ENCODE measurements at regions not wholly inside any gene's neighbourhood (a gene's known extent, or its start where the extent isn't known, plus 50 kb on each side); places are given as distances from the start of the nearest gene placed in this dataset.

DNA sequence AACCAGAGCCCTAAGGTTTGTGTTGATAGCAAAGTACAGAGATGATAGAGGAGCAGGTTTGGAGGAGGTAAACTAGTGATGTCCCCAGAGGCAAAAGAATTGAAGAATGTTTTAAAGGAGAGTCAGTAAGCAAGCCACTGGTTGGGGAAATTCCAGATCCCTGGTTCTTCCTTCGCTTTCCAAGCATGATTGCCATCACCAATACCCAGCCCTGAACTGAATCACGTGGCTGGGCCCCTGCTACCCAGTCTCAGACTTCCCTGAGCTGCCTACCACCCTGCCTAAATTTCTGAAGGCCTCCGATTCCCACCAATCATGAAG lies 95.3 kb upstream of the FOXN2 start (continued):
- TF ChIP-seq, protein P1, sequence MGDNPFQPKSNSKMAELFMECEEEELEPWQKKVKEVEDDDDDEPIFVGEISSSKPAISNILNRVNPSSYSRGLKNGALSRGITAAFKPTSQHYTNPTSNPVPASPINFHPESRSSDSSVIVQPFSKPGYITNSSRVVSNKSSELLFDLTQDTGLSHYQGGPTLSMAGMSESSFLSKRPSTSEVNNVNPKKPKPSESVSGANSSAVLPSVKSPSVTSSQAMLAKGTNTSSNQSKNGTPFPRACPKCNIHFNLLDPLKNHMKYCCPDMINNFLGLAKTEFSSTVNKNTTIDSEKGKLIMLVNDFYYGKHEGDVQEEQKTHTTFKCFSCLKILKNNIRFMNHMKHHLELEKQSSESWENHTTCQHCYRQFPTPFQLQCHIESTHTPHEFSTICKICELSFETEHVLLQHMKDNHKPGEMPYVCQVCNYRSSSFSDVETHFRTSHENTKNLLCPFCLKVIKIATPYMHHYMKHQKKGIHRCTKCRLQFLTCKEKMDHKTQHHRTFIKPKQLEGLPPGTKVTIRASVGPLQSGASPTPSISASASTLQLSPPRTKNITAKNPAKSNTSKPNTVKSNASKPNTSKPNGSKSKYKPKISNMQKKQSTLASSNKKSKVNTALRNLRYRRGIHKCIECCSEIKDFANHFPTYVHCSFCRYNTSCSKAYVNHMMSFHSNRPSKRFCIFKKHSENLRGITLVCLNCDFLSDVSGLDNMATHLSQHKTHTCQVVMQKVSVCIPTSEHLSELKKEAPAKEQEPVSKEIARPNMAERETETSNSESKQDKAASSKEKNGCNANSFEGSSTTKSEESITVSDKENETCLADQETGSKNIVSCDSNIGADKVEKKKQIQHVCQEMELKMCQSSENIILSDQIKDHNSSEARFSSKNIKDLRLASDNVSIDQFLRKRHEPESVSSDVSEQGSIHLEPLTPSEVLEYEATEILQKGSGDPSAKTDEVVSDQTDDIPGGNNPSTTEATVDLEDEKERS (CRISPR knock-in tag; IDR thresholded peaks at IDR 0.05) = no peak
- TF ChIP-seq, protein P2, sequence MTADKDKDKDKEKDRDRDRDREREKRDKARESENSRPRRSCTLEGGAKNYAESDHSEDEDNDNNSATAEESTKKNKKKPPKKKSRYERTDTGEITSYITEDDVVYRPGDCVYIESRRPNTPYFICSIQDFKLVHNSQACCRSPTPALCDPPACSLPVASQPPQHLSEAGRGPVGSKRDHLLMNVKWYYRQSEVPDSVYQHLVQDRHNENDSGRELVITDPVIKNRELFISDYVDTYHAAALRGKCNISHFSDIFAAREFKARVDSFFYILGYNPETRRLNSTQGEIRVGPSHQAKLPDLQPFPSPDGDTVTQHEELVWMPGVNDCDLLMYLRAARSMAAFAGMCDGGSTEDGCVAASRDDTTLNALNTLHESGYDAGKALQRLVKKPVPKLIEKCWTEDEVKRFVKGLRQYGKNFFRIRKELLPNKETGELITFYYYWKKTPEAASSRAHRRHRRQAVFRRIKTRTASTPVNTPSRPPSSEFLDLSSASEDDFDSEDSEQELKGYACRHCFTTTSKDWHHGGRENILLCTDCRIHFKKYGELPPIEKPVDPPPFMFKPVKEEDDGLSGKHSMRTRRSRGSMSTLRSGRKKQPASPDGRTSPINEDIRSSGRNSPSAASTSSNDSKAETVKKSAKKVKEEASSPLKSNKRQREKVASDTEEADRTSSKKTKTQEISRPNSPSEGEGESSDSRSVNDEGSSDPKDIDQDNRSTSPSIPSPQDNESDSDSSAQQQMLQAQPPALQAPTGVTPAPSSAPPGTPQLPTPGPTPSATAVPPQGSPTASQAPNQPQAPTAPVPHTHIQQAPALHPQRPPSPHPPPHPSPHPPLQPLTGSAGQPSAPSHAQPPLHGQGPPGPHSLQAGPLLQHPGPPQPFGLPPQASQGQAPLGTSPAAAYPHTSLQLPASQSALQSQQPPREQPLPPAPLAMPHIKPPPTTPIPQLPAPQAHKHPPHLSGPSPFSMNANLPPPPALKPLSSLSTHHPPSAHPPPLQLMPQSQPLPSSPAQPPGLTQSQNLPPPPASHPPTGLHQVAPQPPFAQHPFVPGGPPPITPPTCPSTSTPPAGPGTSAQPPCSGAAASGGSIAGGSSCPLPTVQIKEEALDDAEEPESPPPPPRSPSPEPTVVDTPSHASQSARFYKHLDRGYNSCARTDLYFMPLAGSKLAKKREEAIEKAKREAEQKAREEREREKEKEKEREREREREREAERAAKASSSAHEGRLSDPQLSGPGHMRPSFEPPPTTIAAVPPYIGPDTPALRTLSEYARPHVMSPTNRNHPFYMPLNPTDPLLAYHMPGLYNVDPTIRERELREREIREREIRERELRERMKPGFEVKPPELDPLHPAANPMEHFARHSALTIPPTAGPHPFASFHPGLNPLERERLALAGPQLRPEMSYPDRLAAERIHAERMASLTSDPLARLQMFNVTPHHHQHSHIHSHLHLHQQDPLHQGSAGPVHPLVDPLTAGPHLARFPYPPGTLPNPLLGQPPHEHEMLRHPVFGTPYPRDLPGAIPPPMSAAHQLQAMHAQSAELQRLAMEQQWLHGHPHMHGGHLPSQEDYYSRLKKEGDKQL (CRISPR knock-in tag; IDR thresholded peaks at IDR 0.05; ENCODE audit: low read depth) = no peak
- TF ChIP-seq, protein P3, sequence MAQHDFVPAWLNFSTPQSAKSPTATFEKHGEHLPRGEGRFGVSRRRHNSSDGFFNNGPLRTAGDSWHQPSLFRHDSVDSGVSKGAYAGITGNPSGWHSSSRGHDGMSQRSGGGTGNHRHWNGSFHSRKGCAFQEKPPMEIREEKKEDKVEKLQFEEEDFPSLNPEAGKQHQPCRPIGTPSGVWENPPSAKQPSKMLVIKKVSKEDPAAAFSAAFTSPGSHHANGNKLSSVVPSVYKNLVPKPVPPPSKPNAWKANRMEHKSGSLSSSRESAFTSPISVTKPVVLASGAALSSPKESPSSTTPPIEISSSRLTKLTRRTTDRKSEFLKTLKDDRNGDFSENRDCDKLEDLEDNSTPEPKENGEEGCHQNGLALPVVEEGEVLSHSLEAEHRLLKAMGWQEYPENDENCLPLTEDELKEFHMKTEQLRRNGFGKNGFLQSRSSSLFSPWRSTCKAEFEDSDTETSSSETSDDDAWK (CRISPR knock-in tag; IDR thresholded peaks at IDR 0.05) = no peak
- TF ChIP-seq MTF1 (CRISPR knock-in tag; IDR thresholded peaks at IDR 0.05) = no peak
- TF ChIP-seq POLR2A (IDR thresholded peaks at IDR 0.05; ENCODE audit: insufficient read depth in 1 of 2, low read depth in 2 of 2, low read length in 2 of 2) = no peak
- TF ChIP-seq JUND (CRISPR knock-in tag; IDR thresholded peaks at IDR 0.05) = no peak
- TF ChIP-seq, protein P4, sequence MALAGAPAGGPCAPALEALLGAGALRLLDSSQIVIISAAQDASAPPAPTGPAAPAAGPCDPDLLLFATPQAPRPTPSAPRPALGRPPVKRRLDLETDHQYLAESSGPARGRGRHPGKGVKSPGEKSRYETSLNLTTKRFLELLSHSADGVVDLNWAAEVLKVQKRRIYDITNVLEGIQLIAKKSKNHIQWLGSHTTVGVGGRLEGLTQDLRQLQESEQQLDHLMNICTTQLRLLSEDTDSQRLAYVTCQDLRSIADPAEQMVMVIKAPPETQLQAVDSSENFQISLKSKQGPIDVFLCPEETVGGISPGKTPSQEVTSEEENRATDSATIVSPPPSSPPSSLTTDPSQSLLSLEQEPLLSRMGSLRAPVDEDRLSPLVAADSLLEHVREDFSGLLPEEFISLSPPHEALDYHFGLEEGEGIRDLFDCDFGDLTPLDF (CRISPR knock-in tag; IDR thresholded peaks at IDR 0.05) = no peak
- no peak for TF ChIP-seq TOPORS (CRISPR knock-in tag; IDR thresholded peaks at IDR 0.05)
- TF ChIP-seq AKAP8 (CRISPR knock-in tag; IDR thresholded peaks at IDR 0.05) = no peak
- TF ChIP-seq, protein P5, sequence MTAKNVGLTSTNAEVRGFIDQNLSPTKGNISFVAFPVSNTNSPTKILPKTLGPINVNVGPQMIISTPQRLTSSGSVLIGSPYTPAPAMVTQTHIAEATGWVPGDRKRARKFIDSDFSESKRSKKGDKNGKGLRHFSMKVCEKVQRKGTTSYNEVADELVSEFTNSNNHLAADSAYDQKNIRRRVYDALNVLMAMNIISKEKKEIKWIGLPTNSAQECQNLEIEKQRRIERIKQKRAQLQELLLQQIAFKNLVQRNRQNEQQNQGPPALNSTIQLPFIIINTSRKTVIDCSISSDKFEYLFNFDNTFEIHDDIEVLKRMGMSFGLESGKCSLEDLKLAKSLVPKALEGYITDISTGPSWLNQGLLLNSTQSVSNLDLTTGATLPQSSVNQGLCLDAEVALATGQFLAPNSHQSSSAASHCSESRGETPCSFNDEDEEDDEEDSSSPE (CRISPR knock-in tag; IDR thresholded peaks at IDR 0.05) = no peak
- TF ChIP-seq, protein P6, sequence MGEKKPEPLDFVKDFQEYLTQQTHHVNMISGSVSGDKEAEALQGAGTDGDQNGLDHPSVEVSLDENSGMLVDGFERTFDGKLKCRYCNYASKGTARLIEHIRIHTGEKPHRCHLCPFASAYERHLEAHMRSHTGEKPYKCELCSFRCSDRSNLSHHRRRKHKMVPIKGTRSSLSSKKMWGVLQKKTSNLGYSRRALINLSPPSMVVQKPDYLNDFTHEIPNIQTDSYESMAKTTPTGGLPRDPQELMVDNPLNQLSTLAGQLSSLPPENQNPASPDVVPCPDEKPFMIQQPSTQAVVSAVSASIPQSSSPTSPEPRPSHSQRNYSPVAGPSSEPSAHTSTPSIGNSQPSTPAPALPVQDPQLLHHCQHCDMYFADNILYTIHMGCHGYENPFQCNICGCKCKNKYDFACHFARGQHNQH (CRISPR knock-in tag; IDR thresholded peaks at IDR 0.05) = no peak
- TF ChIP-seq NCOR1 (IDR thresholded peaks at IDR 0.05; ENCODE audit: borderline replicate concordance, low read length) = no peak
- TF ChIP-seq RFXAP (CRISPR knock-in tag; IDR thresholded peaks at IDR 0.05; ENCODE audit: borderline replicate concordance) = peak; percentile 34; the same call in 1 of the 2 replicates
- no peak for TF ChIP-seq NFKB2 (CRISPR knock-in tag; IDR thresholded peaks at IDR 0.05; ENCODE audit: borderline replicate concordance)
- TF ChIP-seq, protein P7, sequence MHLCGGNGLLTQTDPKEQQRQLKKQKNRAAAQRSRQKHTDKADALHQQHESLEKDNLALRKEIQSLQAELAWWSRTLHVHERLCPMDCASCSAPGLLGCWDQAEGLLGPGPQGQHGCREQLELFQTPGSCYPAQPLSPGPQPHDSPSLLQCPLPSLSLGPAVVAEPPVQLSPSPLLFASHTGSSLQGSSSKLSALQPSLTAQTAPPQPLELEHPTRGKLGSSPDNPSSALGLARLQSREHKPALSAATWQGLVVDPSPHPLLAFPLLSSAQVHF (CRISPR knock-in tag; IDR thresholded peaks at IDR 0.05) = no peak
- no peak for TF ChIP-seq ZNF841 (CRISPR knock-in tag; IDR thresholded peaks at IDR 0.05; ENCODE audit: borderline replicate concordance)
